KOPT-K1 (cell line): ENCODE measurements at regions not wholly inside any gene's neighbourhood (a gene's known extent, or its start where the extent isn't known, plus 50 kb on each side); places are given as distances from the start of the nearest gene placed in this dataset.

ENCODE experiments used
- H3K27ac ChIP-seq: fragments of 200-600 bp; sonication (generic); 2 replicates; pipeline ENCODE4 v1.5.1; 2016; ENCODE audit warnings: antibody characterized with exemption, mild to moderate bottlenecking, low read depth, low read length; ENCODE audit not compliant: poor library complexity, severe bottlenecking
- H3K36me3 ChIP-seq: fragments of 200-600 bp; sonication (generic); 2 replicates; pipeline ENCODE4 v1.5.1; 2017; ENCODE audit warnings: antibody characterized with exemption, mild to moderate bottlenecking, low read length, moderate library complexity; ENCODE audit not compliant: insufficient read depth
- H3K9me3 ChIP-seq: fragments of 200-600 bp; sonication (generic); 2 replicates; pipeline ENCODE4 v1.5.1; 2017; ENCODE audit warnings: antibody characterized with exemption, low read length, mild to moderate bottlenecking; ENCODE audit not compliant: insufficient read depth, poor library complexity, severe bottlenecking

DNA sequence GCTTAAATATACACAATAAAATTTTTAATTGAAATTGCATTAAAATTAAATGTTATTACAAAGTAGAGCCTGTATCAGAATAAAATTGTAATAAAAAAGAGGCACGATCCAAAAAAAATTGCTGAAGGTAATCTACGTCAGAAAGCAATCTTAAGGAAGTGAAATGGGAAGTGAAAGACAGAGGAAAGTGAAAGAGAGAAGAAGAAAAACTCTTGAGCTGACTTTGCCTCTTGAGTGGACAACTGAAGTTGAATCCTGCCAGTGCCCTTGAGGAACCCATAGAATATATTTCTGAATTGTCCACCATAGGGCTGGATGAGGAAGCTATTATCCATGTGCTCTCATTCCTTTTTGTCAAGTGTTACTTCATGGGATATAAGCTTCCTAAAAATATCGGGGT, 285.1 kb upstream of the STAC start:
- Histone ChIP-seq H3K9me3 (no peaks in the 10 kb centered on the region), H3K27ac (no peak overlapping the region), H3K36me3 (no peaks in the 10 kb centered on the region)

DNA sequence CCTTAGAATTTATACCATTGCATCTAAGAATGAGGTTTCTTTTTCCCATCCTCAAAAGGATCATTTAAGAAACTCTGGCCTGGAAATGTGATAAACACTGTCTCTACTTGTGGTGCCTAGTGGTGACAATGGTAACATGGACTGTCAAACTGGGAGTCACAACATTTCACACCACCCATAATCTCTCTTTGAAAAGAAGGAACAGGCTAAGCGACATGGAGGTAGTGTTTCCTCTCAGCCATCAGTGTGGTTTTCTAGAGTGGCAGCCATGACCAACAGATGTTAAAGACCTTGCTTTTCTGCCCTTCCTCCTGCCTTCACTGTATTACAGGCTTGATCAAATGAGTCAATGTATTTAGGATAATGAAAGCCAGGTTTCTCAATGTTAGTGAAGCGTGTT, 283.1 kb upstream of the STAC start:
- H3K27ac ChIP-seq, result no peak overlapping the region
- H3K36me3 ChIP-seq, result no peaks in the 10 kb centered on the region
- H3K9me3 ChIP-seq, result no peaks in the 10 kb centered on the region

DNA sequence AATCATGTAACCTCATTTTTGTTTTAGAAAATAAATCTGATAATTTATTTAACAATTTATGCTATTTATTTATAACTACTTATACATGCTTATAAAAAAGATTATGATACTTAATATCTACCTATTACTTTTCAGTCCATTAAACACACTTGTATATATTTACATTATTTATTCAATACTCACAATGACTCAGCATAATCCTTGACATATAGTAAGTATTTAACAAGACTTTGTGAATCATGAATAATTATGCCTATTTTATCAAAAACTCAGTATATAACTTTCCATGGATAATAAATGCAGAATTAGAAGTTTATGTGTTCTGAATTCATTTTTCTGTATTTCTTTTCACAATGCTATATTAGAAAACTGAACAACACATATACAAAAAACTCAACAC, 266.0 kb upstream of the STAC start:
- Histone ChIP-seq H3K36me3 (no peaks in the 10 kb centered on the region), H3K9me3 (no peaks in the 10 kb centered on the region), H3K27ac (no peak overlapping the region)

DNA sequence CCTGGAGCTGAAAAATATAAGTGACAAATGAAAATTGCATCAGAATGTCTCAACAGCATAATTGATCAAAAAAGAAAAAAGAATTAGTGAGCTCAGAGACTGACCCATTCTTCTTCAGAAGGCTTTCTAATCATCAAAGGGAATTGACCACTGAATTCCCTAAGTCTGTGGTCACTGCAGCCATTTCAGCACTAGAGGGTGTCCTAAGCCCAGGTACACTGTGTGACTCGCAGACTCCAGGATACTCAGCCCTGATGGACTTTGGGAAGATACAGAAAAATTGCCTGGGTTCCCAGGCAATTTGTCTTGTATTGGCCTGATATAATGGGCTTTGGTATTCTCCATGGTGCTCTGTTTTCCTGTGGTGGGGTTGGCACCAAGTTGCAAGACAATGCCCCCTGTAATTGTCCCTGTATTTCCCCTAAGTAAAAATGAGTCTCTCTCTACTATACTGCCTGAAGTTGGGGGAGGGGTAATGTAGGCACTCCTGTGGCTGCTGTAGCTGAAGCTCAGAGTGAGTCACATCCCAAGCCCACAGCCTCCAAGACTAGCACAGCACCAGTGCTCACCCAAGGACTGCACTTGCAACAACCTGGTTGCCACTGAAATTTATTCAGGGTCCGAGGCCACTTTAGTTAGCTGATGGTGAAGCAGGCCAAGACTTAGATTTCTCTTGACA, 256.0 kb upstream of the STAC start:
- Histone ChIP-seq H3K36me3 (no peaks in the 10 kb centered on the region), H3K27ac (no peak overlapping the region), H3K9me3 (no peaks in the 10 kb centered on the region)

DNA sequence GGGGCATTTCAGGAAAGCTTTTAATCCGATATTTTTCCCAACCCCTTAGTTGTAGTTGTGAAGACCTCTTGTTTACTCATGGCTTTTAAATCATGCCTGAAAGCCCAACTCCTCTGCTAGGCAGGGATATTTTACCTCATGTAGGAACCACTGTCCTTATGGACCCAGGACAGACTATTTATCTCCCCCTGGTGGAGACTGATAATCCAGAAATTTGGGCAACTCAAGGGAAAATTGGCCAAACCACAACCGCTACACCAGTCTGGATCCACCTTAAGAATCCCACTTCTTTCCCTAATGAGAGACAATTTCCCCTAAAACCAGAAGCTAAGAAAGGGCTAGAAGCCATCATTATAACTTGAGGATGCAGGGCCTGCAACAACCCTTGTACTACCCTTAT, 248.1 kb upstream of the STAC start:
- Histone ChIP-seq H3K9me3 (no peaks in the 10 kb centered on the region), H3K27ac (no peak overlapping the region), H3K36me3 (no peaks in the 10 kb centered on the region)

DNA sequence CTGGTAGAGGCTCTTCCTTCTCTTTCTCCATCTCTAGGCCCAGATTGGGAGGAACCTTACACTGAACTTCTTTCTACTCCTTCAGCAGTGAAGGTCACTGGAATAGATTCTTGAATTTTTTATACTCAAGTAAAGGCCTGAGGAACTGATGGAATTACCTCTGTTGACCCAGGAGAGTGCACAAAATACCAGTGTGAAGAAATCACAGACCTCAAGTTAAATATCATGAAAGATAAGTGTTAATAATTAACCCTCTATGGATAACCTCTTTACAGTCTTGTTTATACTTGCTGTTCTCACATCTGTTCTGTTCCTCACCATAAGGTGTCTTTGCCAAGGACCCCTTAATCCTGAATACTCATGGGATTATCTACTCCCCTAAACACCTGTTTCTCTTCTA, 244.4 kb upstream of the STAC start:
- H3K27ac ChIP-seq, result no peak overlapping the region
- no peaks in the 10 kb centered on the region for H3K36me3 ChIP-seq
- no peaks in the 10 kb centered on the region for H3K9me3 ChIP-seq

DNA sequence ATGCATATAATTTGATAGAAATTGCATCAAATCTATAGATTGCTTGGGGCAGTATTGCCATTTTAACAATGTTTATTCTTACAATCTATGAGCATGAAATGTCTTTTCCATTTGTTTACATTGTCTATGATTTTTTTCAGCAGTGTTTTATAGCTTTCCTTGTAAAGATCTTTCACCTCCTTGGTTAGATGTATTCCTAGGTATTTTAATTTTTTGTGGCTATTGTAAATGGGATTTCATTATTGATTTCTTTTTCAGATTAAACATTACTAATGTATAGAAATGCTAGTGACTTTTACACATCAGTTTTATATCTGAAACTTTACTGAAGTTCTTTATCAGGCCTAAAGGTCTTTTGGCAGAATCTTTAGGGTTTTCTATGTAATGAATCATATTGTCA, 237.6 kb upstream of the STAC start:
- H3K27ac ChIP-seq, result no peak overlapping the region
- H3K9me3 ChIP-seq, result no peaks in the 10 kb centered on the region
- H3K36me3 ChIP-seq, result no peaks in the 10 kb centered on the region

DNA sequence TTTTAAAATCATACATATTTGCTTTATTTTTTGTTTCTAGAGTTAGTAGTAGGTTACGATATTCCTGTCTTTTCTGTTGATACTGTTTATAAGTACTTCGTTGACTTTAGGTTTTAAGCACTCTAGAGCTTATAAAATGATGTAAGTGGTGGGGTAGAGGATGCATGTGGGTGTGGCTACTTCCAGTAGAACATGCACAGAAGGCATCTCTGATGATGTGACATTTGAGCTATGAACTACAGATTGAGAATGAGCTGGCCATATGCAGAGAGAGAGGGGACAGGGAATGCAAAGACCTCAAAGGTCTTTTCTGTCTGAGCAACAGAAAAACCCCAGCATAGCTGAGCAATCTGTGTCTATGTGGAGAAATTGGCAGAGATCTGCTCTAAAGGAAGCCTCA, 233.9 kb upstream of the STAC start:
- Histone ChIP-seq H3K27ac (no peak overlapping the region), H3K36me3 (no peaks in the 10 kb centered on the region), H3K9me3 (no peaks in the 10 kb centered on the region)

DNA sequence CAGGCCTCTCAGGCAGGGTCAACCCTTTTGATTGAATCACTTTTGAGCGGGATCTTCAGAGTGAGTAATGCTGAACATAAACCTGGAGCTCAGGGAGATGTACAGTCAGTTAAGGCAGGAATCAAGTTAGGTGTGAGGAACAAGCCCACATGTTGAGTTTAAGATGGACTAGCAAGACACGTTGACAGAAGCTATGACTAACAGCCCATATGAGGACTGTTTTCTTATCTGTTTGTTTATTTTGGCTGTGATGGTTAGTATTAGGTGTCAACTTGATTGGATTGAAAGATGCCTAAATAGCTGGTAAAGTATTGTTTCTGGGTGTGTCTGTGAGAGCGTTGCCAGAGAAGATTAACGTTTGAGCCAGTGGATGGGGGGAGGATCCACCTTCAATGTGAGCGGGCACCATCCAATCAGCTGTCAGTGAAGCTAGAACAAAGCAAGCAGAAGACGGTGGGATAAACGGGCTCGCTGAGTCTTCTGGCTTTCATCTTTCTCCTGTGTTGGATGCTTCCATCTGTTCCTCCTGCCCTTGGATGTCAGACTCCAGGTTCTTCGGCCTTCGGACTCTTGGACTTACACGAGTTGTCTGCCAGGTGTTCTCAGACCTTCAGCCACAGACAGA, 232.3 kb upstream of the STAC start:
- no peaks in the 10 kb centered on the region for H3K36me3 ChIP-seq
- H3K9me3 ChIP-seq, result no peaks in the 10 kb centered on the region
- no peak overlapping the region for H3K27ac ChIP-seq

DNA sequence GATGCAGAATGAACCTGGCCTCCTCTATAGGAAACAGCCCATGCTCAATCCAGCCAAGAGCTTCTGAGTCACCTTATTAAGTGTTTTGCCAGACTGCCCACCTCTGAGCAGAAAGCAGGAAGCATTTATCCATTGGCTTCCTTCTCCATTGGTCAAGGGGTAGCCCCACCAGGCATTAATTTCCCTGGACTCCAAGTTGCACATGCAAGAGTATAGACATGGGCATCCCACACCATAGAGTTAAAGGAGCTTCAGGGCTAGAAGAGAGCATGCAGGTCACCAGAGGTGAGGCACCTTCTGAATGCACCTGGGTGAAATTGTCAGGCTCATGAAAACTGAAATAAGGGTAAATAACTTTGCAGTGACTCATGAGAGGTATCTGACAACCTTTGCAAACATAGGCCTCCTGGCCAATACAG, 230.8 kb upstream of the STAC start:
- no peak overlapping the region for H3K27ac ChIP-seq
- H3K9me3 ChIP-seq, result no peaks in the 10 kb centered on the region
- no peaks in the 10 kb centered on the region for H3K36me3 ChIP-seq

DNA sequence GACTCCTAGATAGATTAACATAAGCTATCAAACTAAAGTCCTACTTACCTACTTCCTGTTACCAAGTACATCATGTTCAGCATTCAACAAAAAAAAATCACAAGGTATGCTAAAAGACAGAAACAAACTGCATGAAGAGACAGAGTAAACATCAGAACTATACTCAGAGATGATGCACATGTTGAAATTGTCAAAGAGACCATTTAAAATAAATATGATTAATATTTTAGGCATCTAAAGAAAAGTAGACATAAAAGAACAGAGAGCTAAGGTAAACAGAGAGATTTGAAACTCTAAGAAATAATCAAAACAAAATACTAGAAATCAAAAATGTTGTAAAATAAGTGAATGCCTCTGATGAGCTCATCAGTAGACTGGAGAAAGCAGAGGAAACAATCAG, 224.8 kb upstream of the STAC start:
- H3K27ac ChIP-seq, result no peak overlapping the region
- H3K9me3 ChIP-seq, result no peaks in the 10 kb centered on the region
- H3K36me3 ChIP-seq, result no peaks in the 10 kb centered on the region

DNA sequence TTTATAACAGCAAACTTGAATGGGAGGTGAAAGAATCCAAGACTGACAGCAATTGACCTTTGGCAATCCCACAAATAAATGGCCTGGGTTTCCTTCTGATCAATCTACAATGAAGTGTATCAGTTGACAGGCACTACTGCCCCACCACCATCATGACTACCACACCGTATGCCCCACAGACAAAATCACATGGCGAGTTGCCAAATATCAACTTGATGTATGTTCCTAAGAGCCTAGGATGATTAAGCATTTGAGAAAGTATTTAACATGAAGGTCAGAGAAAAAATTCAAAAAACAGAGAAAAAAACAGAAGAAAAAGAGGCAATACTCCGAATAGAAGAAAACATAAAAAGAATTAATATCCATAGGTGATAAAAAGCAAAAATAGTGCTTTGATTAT, 215.9 kb upstream of the STAC start:
- Histone ChIP-seq H3K36me3 (no peaks in the 10 kb centered on the region), H3K27ac (no peak overlapping the region), H3K9me3 (no peaks in the 10 kb centered on the region)

DNA sequence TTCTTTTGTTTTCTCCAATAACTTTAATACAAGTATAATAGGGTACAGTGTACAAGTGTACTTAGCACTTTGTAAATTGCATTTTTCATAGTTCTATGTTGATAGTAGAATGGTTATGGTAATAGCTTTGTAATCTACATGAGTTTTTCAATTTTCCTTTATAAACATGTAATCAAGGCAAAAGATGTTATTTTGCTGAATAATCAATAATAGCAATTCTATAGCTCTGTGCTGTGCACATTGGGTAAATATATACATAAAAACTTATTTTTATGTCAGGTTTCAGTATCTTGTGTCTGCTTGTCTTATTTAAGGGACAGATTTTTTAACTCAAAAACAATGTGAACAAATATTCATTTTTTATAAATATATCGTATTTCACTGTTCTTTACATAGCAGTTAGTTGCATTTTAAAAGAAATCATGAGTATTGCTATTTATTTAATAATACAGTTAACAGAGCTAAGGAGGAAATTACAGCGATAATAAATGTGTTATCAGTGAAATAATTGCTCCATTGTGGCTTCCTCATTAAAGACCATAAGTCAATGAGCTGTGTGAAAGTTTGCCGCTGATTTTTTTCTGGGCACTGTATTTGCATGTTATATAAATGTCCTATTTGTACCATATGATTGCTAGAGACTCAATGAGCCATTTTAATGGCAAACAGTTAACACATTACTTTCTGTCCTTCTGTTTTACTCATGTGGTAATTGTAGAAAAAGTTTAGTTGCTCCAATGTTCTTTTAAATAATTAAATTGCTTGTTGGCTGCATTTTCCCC, 214.6 kb upstream of the STAC start:
- Histone ChIP-seq H3K36me3 (no peaks in the 10 kb centered on the region), H3K27ac (no peak overlapping the region), H3K9me3 (no peaks in the 10 kb centered on the region)

DNA sequence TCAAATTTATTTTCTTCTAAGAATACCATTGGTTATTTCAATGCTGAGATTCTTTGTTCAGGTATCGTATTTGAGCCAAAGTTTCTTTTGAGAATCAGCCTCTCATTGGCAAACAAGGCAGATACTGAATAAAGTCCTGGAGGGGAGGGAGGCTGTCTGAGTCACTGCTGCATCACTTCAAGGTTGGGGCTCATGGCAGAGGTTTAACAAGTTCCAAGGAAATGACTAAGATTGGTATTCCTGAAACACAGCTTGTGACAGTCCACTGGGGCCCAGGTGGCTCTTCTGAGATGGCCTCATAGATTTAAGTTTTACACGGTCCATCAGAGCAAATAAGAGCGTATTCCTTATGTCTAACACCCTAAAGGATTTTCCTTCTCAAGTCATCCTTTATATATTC, 213.8 kb upstream of the STAC start:
- H3K9me3 ChIP-seq, result no peaks in the 10 kb centered on the region
- no peaks in the 10 kb centered on the region for H3K36me3 ChIP-seq
- no peak overlapping the region for H3K27ac ChIP-seq

DNA sequence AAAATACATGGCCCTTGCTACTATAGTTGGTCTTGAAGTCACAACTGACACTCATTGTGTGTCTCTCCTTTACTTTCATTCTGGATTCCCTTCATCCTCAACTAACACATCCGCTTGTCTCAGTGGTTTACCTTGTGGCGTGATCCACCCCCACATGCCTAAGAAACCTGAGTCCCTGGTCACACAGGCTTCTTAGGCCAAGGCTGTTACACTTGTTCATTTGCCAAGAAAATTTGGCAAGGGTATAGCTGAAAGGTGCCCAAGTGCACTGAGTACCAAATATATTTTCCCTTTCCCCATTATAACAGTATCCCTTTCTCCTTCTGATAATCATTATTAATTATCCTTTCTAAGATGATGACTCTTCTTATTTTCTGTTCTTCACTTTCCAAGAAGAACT, 207.6 kb upstream of the STAC start:
- Histone ChIP-seq H3K9me3 (no peaks in the 10 kb centered on the region), H3K36me3 (no peaks in the 10 kb centered on the region), H3K27ac (no peak overlapping the region)
